GM12864 (cell line): ENCODE measurements at regions not wholly inside any gene's neighbourhood (a gene's known extent, or its start where the extent isn't known, plus 50 kb on each side); places are given as distances from the start of the nearest gene placed in this dataset.

Experiments used
- DNase-seq: peaks from one replicate; pipeline ENCODE4 v3.0.0-alpha.2; 2011; ENCODE audit warnings: low read depth
- H3K4me3 ChIP-seq: 2 replicates; pipeline ENCODE4 v1.5.1; 2011; ENCODE audit warnings: mild to moderate bottlenecking, low read depth, low read length, control low read depth
- TF ChIP-seq, protein P1 (sequence below): IDR thresholded peaks from 2 replicates; pipeline ENCODE4 v1.5.1; 2011; ENCODE audit warnings: low read depth, mild to moderate bottlenecking, moderate library complexity, low read length, control low read depth, inconsistent platforms; ENCODE audit errors: missing control alignments

DNA sequence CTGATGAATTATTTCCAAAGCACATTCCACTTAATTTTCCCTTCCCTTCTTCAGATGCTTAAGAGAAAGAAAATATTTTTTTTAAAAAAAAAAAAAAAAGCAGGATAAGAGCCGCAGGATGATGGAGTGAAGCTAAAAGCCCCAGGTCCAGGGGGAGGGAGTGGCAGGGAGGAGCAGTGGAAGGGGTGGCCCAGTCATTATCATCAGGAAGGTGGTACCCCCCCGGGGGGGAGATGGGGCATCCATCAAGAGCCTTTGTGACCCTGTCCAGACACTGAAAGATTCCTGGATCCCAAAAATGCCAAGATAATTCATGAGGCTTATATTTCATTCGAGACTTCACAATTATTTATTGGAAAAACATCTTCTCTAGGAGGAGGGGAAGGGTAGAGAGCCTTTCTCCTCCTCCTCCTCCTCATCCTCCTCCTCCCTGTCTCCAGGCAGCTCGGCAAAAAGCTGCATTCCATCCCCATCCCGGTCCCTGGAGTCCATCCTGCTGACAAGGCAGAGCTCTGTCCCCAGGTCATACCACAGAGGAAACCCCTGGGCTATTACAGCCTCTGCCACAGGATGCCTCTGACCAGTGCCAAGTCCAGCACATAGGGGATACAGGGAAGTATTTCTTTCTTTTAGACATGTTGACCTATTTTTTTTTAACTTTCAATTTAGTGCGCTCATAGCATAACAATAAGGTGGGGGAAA, 125.3 kb downstream of the TWIST2 start:
- H3K4me3 ChIP-seq = no peak overlapping the region
- TF ChIP-seq, protein P1, sequence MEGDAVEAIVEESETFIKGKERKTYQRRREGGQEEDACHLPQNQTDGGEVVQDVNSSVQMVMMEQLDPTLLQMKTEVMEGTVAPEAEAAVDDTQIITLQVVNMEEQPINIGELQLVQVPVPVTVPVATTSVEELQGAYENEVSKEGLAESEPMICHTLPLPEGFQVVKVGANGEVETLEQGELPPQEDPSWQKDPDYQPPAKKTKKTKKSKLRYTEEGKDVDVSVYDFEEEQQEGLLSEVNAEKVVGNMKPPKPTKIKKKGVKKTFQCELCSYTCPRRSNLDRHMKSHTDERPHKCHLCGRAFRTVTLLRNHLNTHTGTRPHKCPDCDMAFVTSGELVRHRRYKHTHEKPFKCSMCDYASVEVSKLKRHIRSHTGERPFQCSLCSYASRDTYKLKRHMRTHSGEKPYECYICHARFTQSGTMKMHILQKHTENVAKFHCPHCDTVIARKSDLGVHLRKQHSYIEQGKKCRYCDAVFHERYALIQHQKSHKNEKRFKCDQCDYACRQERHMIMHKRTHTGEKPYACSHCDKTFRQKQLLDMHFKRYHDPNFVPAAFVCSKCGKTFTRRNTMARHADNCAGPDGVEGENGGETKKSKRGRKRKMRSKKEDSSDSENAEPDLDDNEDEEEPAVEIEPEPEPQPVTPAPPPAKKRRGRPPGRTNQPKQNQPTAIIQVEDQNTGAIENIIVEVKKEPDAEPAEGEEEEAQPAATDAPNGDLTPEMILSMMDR = no peak
- DNase-seq = no peak

DNA sequence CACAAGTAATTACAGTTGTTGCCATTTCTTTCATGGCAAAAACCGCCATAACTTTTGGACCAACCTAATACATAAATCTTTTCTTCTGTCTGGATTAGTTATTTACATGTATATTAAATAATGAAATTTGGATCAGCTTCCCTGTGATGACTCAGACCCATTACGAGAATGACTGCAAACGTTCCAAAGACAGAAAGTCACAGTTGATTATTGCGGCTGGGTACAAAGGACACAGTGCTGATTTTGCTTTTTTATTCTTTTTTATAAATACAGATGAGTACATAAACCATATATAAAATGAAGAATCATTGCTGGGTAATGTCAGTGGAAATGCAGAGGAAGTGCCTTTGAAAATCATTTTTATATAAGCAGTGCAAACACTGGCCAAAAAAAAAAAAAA, 126.2 kb downstream of the TWIST2 start:
- no peak for DNase-seq
- no peak overlapping the region for H3K4me3 ChIP-seq

DNA sequence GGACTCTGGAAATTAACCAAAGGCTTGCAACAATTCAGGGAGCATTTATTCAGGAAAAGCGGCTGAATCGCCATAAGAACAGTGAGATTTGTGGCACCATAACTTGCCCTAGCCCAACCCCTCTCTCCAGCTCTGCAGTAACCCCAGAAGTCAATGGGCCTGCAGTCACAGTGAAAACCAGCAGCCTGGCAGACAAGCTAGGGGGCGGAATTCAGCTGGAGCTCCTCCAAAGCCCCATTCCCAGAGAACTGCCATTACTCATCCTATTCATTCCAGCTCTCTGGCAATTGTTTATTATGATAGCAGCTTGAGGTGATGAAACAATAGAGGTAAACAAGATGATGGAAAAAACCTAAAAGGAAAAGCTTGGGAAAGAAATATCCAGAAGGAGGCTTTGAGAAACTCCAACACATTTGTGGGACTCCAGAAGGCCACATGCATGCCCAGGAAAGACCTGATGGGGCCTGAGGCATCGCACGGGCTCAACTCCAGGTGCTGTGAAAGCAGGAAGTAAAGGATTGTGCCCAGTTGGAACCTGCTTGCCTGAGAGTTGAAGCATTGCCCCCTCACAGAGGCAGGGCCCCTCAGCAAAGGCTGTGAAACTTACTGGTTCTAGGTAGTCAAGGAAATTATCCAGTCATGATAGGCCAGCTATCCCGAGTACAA, 126.7 kb downstream of the TWIST2 start:
- TF ChIP-seq, protein P1 = no peak
- no peak for DNase-seq
- no peak overlapping the region for H3K4me3 ChIP-seq

More for the DNA sequence above, 126.2 kb downstream of the TWIST2 start:
- TF ChIP-seq, protein P1 = no peak

DNA sequence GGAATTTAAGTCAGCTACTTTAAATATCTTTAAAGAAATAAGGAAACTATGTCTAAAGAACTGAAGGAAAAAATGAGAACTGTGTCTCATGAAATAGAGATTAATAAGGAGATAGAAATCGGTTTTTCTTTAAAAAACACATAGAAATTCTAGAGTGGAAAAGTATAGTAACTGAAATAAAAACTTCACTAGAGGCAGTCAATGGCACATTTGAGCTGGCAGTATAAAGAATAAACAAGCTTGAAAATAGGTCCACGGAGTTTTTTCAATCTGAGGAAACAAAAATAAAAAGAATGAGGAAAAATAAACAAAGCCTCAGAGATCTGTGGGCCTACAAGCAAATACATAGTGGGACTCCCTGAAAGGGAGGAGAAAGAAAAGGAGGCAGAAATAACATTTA, 127.5 kb downstream of the TWIST2 start:
- TF ChIP-seq, protein P1 = no peak
- no peak for DNase-seq
- H3K4me3 ChIP-seq = no peak overlapping the region

DNA sequence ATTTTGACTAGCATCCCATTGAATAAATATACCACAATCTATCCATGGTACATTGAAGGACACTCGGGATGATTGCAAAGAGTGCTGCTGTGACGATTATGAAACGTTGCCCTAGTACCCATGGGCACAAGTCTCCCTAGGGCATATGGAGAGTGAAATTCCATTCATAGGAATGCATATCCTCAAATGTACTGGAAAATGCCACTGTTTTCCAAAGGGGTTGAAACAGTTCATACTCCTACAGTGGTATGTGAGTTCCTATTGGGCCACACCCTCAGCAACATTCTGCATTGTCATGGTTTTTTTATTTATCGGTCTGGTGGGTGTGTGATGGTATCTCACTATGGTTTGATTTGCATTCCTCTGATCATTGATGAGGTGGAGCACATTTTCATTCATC, 130.6 kb downstream of the TWIST2 start:
- TF ChIP-seq, protein P1 = no peak
- H3K4me3 ChIP-seq = no peak overlapping the region
- DNase-seq = no peak

DNA sequence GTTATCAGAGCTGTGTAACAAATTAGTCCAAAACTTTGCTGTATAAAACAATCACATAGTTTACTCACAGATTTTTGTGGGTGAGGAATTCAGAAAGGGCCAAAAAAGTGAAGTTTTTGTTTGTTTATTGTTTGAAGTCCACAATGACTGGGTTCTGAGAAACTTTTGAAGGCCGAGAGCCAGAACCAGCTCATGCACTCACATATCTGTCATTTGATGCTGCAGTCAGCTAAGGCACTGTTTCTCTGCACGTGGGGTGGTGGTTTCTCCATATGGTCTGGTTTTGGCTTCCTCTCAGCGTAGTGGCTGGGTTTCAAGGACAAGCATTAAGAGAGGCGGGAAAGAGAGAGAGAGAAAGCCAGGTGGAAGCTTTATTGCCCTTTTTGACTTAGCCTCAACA, 131.8 kb downstream of the TWIST2 start:
- DNase-seq = no peak
- no peak overlapping the region for H3K4me3 ChIP-seq
- TF ChIP-seq, protein P1 = no peak
